T-helper 1 cell treated with Interleukin-12 subunit alpha and Interleukin-12 subunit beta and Interleukin-4 antibody, amounts not matched to agents 30 μg/mL and 1 μg/mL, for 36 hours (primary cell): ENCODE measurements at regions not wholly inside any gene's neighbourhood (a gene's known extent, or its start where the extent isn't known, plus 50 kb on each side); places are given as distances from the start of the nearest gene placed in this dataset.

Experiments
- H3K27ac Mint-ChIP-seq: one replicate; pipeline ENCODE4 v1.8.0; 2021; ENCODE audit warnings: mild to moderate bottlenecking, mixed read lengths
- H3K27me3 Mint-ChIP-seq: one replicate; pipeline ENCODE4 v1.8.0; 2021; ENCODE audit warnings: low read depth, mixed read lengths
- H3K36me3 Mint-ChIP-seq: one replicate; pipeline ENCODE4 v1.8.0; 2021; ENCODE audit warnings: low read depth, mixed read lengths
- H3K4me1 Mint-ChIP-seq: one replicate; pipeline ENCODE4 v1.8.0; 2021; ENCODE audit warnings: low read depth, mixed read lengths
- H3K4me3 Mint-ChIP-seq: one replicate; pipeline ENCODE4 v1.8.0; 2021; ENCODE audit warnings: mild to moderate bottlenecking, moderate library complexity, mixed read lengths
- H3K9me3 Mint-ChIP-seq: one replicate; pipeline ENCODE4 v1.8.0; 2021; ENCODE audit warnings: mixed read lengths

DNA sequence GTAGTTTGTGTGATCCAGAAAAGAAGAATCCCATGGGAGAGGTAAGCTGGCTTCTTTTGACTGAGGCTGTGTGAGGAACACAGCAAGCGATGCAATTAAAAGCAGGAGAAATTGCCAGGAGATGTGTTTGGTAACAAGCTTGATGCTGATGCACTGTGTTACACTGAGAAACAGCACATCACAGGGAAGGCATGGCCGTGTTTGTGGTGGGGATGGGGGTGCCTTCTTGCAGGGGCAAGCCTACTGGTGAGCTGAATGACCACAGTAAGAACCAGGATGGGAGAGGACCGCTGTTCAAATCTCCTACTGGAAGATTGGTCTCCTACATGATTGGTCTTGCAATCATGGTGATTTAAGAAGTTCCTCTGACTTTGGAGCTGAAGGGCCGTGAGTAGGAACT, 477.7 kb upstream of the HS6ST1 start:
- Mint-ChIP-seq H3K36me3 (no peaks in the 10 kb centered on the region), H3K4me1 (no peaks in the 10 kb centered on the region), H3K27ac (no peak overlapping the region), H3K4me3 (no peak overlapping the region), H3K27me3 (no peaks in the 10 kb centered on the region), H3K9me3 (no peaks in the 10 kb centered on the region)

DNA sequence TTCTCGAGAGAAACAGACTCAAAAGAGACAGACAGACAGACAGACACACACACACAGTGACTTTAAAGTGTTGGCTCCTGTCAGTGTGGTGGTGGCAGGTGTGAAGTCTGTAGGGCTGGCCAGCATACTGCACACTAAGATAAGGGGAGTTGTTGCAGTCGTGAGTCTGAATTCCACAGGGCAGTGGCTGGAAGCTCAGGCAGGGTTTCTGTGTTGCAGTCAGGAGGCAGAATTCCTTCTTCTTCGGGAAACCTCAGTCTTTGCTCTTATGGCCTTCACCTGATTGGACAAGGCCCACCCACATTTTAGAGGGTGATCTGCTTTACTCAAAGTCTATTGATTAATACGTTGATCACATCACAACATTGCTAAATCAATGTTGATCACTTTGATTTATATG, 478.4 kb upstream of the HS6ST1 start:
- Mint-ChIP-seq H3K4me3 (no peak overlapping the region), H3K27ac (no peak overlapping the region), H3K36me3 (no peaks in the 10 kb centered on the region), H3K27me3 (no peaks in the 10 kb centered on the region), H3K9me3 (no peaks in the 10 kb centered on the region), H3K4me1 (no peaks in the 10 kb centered on the region)

DNA sequence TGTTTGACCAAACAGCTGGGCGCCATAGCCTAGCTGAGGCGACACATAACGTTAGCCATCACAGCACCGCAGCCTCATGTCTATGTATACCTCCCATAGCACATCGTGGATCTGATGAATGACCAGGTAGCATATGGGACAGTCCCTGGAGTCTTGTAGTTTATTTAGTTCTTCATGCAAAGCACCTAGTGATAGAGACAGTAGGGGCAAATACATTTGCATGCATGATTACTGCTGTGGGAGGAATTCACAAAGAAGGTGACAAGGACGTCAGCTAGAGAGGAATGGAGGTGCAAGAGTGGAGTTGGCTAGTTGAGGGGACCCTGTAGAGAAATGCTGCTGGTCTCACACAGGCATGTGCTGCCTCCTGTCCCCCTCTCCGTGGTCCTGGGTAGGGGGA, 478.9 kb upstream of the HS6ST1 start:
- Mint-ChIP-seq H3K27ac (no peak overlapping the region), H3K36me3 (no peaks in the 10 kb centered on the region), H3K27me3 (peaks cover 4% of the 10 kb centered on the region), H3K9me3 (no peaks in the 10 kb centered on the region), H3K4me3 (no peak overlapping the region), H3K4me1 (no peaks in the 10 kb centered on the region)

DNA sequence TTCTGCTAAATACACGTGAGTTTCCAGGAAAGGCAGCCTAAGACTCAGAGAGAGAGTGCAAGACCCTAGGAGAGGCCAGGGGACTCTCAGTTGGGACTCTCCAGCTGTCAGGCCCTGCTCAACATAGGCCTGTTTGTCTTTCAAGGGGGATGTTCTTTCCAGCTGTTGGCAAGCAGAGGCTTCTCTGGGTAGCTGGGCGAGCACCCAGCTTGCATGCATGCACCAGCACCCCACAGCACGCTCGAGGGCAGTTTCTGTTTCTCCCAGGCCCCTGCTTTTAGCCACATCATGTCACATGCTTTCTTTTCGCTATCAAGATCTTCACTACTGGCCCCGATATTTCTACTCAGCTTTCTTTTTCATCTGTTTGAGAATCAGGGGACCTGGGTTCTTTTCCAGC, 479.3 kb upstream of the HS6ST1 start:
- Mint-ChIP-seq H3K9me3 (no peaks in the 10 kb centered on the region), H3K27me3 (peaks cover 8% of the 10 kb centered on the region), H3K36me3 (no peaks in the 10 kb centered on the region), H3K27ac (no peak overlapping the region), H3K4me1 (no peaks in the 10 kb centered on the region), H3K4me3 (no peak overlapping the region)

DNA sequence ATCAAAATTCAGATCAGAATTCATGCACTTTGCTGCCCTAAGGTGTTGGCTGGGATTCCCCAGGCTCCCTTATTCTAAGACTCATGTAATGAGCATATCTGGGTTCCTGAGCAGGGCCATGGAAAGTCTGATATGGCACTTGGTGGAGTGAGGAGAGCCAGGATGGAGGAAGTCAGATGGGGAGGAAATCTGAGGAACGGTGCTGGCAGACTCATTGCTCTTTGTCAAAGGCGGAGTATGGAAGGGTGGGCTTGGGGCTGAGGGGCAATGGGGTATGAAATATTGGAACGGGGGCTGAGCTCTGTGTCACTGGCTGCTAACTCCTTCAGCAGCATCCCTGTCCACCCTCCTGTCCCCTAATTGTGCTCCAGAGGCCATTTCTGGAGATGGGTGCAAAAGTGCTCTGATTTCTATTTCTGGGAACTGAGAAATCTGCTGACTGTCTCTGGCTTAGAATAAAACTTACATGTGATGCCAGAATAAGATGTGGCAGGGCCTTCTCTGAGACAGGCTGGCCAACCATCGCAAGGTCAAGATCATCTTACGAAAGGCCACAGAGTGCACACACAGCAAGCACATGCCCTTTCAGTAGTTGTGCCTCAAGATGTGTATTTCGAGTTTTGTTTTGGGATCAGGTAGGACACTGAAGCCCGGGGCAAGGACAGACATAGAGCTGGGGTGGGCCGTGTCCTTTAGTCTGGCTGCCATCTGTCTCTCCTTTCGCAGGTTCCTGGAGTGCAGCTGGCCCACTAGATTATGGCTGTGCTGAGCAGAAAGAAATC, 480.0 kb upstream of the HS6ST1 start:
- Mint-ChIP-seq H3K36me3 (no peaks in the 10 kb centered on the region), H3K27ac (no peak overlapping the region), H3K27me3 (peaks cover 8% of the 10 kb centered on the region)

DNA sequence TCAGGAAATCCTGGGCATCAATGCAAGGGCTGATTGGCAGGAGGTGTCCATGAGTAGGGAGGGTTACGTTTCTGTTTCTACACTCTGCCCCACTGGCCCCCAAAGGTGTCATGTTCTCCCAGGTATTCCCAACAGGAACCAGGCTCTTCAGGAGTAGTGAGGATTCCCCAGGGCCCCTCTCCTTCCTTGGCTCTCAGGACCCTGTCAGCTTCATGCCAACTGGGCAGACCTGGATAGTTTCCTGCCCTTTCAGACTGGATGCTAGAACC, 480.6 kb upstream of the HS6ST1 start:
- Mint-ChIP-seq H3K27me3 (peaks cover 8% of the 10 kb centered on the region), H3K4me3 (no peak overlapping the region), H3K36me3 (no peaks in the 10 kb centered on the region), H3K9me3 (no peaks in the 10 kb centered on the region), H3K4me1 (no peaks in the 10 kb centered on the region), H3K27ac (no peak overlapping the region)

More for the DNA sequence above, 480.0 kb upstream of the HS6ST1 start:
- Mint-ChIP-seq H3K4me1 (no peaks in the 10 kb centered on the region), H3K4me3 (no peak overlapping the region), H3K9me3 (no peaks in the 10 kb centered on the region)

DNA sequence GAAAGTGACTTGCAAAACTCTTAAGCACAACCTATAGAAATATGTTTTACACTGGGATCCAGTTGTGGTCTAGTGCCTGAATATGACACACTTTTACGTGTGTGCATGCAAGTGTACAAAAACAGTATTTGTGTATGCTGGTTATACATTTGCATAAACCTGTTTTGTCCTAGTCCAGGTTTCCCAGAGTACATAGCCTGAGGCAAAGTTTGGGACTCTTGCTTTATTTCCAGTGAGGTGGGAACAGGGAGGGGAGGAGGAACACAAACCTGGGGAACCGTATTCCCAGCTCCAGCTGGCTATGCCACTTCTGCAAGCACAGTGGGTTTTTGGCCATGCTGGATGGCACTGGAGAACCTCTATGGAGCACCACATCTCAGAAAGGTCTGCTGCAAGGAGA, 481.1 kb upstream of the HS6ST1 start:
- no peaks in the 10 kb centered on the region for H3K9me3 Mint-ChIP-seq
- H3K4me1 Mint-ChIP-seq = no peaks in the 10 kb centered on the region
- H3K4me3 Mint-ChIP-seq = no peak overlapping the region
- no peak overlapping the region for H3K27ac Mint-ChIP-seq
- H3K36me3 Mint-ChIP-seq = no peaks in the 10 kb centered on the region
- H3K27me3 Mint-ChIP-seq = peaks cover 8% of the 10 kb centered on the region

- Mint-ChIP-seq H3K4me1 (no peaks in the 10 kb centered on the region), H3K27me3 (peaks cover 12% of the 10 kb centered on the region), H3K36me3 (no peaks in the 10 kb centered on the region), H3K4me3 (no peak overlapping the region), H3K27ac (no peak overlapping the region), H3K9me3 (no peaks in the 10 kb centered on the region)
Observed at GRCh38 chr2:128801576-128801975, 482.9 kb upstream of the HS6ST1 start.

GRCh38 chr2:128803222-128803621, 484.6 kb upstream of the HS6ST1 start:
- H3K36me3 Mint-ChIP-seq = no peaks in the 10 kb centered on the region
- peaks cover 12% of the 10 kb centered on the region for H3K27me3 Mint-ChIP-seq
- no peak overlapping the region for H3K4me3 Mint-ChIP-seq
- H3K9me3 Mint-ChIP-seq = no peaks in the 10 kb centered on the region
- H3K27ac Mint-ChIP-seq = no peak overlapping the region
- H3K4me1 Mint-ChIP-seq = no peaks in the 10 kb centered on the region

GRCh38 chr2:128805237-128805636, 486.6 kb upstream of the HS6ST1 start:
- no peak overlapping the region for H3K27ac Mint-ChIP-seq
- peaks cover 12% of the 10 kb centered on the region for H3K27me3 Mint-ChIP-seq
- no peak overlapping the region for H3K4me3 Mint-ChIP-seq
- peaks cover 4% of the 10 kb centered on the region for H3K9me3 Mint-ChIP-seq
- no peaks in the 10 kb centered on the region for H3K36me3 Mint-ChIP-seq
- H3K4me1 Mint-ChIP-seq = no peaks in the 10 kb centered on the region

GRCh38 chr2:128805918-128806317, 487.2 kb upstream of the HS6ST1 start:
- Mint-ChIP-seq H3K4me1 (no peaks in the 10 kb centered on the region), H3K27me3 (peaks cover 12% of the 10 kb centered on the region), H3K36me3 (no peaks in the 10 kb centered on the region), H3K4me3 (no peak overlapping the region), H3K9me3 (peaks cover 5% of the 10 kb centered on the region), H3K27ac (no peak overlapping the region)

GRCh38 chr2:128807317-128807716, 488.6 kb upstream of the HS6ST1 start:
- no peaks in the 10 kb centered on the region for H3K36me3 Mint-ChIP-seq
- H3K4me3 Mint-ChIP-seq = no peak overlapping the region
- H3K27me3 Mint-ChIP-seq = peaks cover 10% of the 10 kb centered on the region
- no peaks in the 10 kb centered on the region for H3K4me1 Mint-ChIP-seq
- H3K27ac Mint-ChIP-seq = no peak overlapping the region
- peaks cover 5% of the 10 kb centered on the region for H3K9me3 Mint-ChIP-seq

- no peaks in the 10 kb centered on the region for H3K4me1 Mint-ChIP-seq
- peaks cover 5% of the 10 kb centered on the region for H3K9me3 Mint-ChIP-seq
- H3K36me3 Mint-ChIP-seq = no peaks in the 10 kb centered on the region
- H3K27ac Mint-ChIP-seq = no peak overlapping the region
- peaks cover 4% of the 10 kb centered on the region for H3K27me3 Mint-ChIP-seq
- H3K4me3 Mint-ChIP-seq = no peak overlapping the region
Observed at GRCh38 chr2:128808462-128809258, 490.0 kb upstream of the HS6ST1 start.

GRCh38 chr2:128809259-128809636, 490.6 kb upstream of the HS6ST1 start:
- H3K36me3 Mint-ChIP-seq = no peaks in the 10 kb centered on the region
- H3K27me3 Mint-ChIP-seq = peaks cover 4% of the 10 kb centered on the region
- no peak overlapping the region for H3K4me3 Mint-ChIP-seq
- H3K4me1 Mint-ChIP-seq = no peaks in the 10 kb centered on the region
- H3K27ac Mint-ChIP-seq = no peak overlapping the region
- peaks cover 5% of the 10 kb centered on the region for H3K9me3 Mint-ChIP-seq

GRCh38 chr2:128809880-128810279, 491.2 kb upstream of the HS6ST1 start:
- peaks cover 4% of the 10 kb centered on the region for H3K27me3 Mint-ChIP-seq
- peaks cover 5% of the 10 kb centered on the region for H3K9me3 Mint-ChIP-seq
- H3K4me3 Mint-ChIP-seq = no peak overlapping the region
- no peak overlapping the region for H3K27ac Mint-ChIP-seq
- no peaks in the 10 kb centered on the region for H3K36me3 Mint-ChIP-seq
- no peaks in the 10 kb centered on the region for H3K4me1 Mint-ChIP-seq
